K562 (cell line): ENCODE measurements at regions not wholly inside any gene's neighbourhood (a gene's known extent, or its start where the extent isn't known, plus 50 kb on each side); places are given as distances from the start of the nearest gene placed in this dataset.

ENCODE experiments used
- ATAC-seq: fragments of 200-7000 bp; cut with Tn5 transposase; 3 replicates; pipeline ENCODE4 v1.9.1; 2020; ENCODE audit warnings: moderate library complexity
- BruUV-seq: library from RNA; stranded (reverse); fragments of 400-500 nt; replicated peaks from 2 replicates; lab custom pipeline; 2021; lab: Mats Ljungman, UMichigan
- CTCF ChIA-PET: fragments of 300-600 bp; formaldehyde crosslinking; extraction: SDS; loops from one replicate; lab custom pipeline; 2021; ENCODE audit warnings: low intra/inter-chr PET ratio; lab: Yijun Ruan, JAX
- POLR2A ChIA-PET: fragments of 300-600, 350-650 bp; sonication (Branson Sonifier 250); formaldehyde crosslinking; extraction: SDS; loops from one replicate; lab custom pipeline; 2021; ENCODE audit warnings: antibody characterized with exemption, inconsistent platforms; lab: Yijun Ruan, JAX
- DNase-seq, 4 experiments: peaks; one replicate each; pipeline versions ENCODE4 v3.0.0 to v3.0.0-alpha.2; 2011 to 2018; ENCODE audit warnings: low spot score in 3 of 4, mixed read lengths in 3 of 4; ENCODE audit errors: extremely low read depth in 1 of 4
- FAIRE-seq: peaks from 2 replicates; lab custom pipeline; 2011; peaks lifted over from hg19 to GRCh38; lab: Jason Lieb, UNC
- H2AFZ ChIP-seq: 2 replicates; pipeline ENCODE4 v1.6.0; 2011; ENCODE audit warnings: low read depth, low read length, control low read depth, inconsistent platforms
- H3K27ac ChIP-seq: fragments of 200-600 bp; 3 replicates; pipeline ENCODE4 v1.8.0; 2011; ENCODE audit warnings: low read depth, mild to moderate bottlenecking, control low read depth, inconsistent platforms, low read length, moderate library complexity, mixed read lengths; ENCODE audit errors: extremely low read depth
- H3K27me3 ChIP-seq, 2 experiments: fragments of 300-600 bp in 1 of 2; 2 replicates in 1 of 2; 3 replicates in 1 of 2; pipeline versions ENCODE4 v1.6.0 to v1.8.0; 2011; ENCODE audit warnings: inconsistent platforms in 2 of 2, low read length in 2 of 2, mild to moderate bottlenecking in 1 of 2, mixed read lengths in 1 of 2, moderate library complexity in 1 of 2; ENCODE audit not compliant: control insufficient read depth in 2 of 2, insufficient read depth in 2 of 2
- H3K36me3 ChIP-seq: fragments of 300-600 bp; 3 replicates; pipeline ENCODE4 v1.8.0; 2011; ENCODE audit warnings: mild to moderate bottlenecking, low read length, inconsistent platforms; ENCODE audit not compliant: control insufficient read depth, insufficient read depth
- H3K4me1 ChIP-seq, 2 experiments: fragments of 200-600 bp in 1 of 2; replicated peaks in 1 of 2; 2 replicates in 1 of 2; 3 replicates in 1 of 2; pipeline versions ENCODE4 v1.5.1 to v1.8.0; 2011; ENCODE audit warnings: inconsistent platforms in 2 of 2, low read length in 2 of 2, mild to moderate bottlenecking in 1 of 2, mixed read lengths in 1 of 2, moderate library complexity in 1 of 2; ENCODE audit not compliant: control insufficient read depth in 2 of 2, insufficient read depth in 2 of 2
- H3K4me2 ChIP-seq: 2 replicates; pipeline ENCODE4 v1.6.1; 2011; ENCODE audit warnings: low read length, control low read depth, inconsistent platforms, mixed read lengths; ENCODE audit not compliant: insufficient read depth
- H3K4me3 ChIP-seq: fragments of 200-600 bp; sonication (generic), shearing (Covaris generic); 2 replicates; pipeline ENCODE4 v1.5.1; 2016; ENCODE audit warnings: control low read depth, inconsistent platforms
- H3K79me2 ChIP-seq: fragments of 200-600 bp; 3 replicates; pipeline ENCODE4 v1.8.0; 2011; ENCODE audit warnings: low read length, inconsistent platforms; ENCODE audit not compliant: control insufficient read depth, insufficient read depth
- H3K9ac ChIP-seq, 2 experiments: 2 replicates each; pipeline versions ENCODE4 v1.6.0 to v1.6.1; 2011; ENCODE audit warnings: low read depth in 2 of 2, low read length in 2 of 2, control low read depth in 1 of 2, inconsistent platforms in 1 of 2, mild to moderate bottlenecking in 1 of 2, mixed read lengths in 1 of 2; ENCODE audit not compliant: insufficient read depth in 1 of 2
- H3K9me1 ChIP-seq: one replicate; pipeline ENCODE4 v1.6.0; 2011; ENCODE audit warnings: inconsistent platforms, mild to moderate bottlenecking, low read length, moderate library complexity; ENCODE audit not compliant: control insufficient read depth, insufficient read depth
- H3K9me3 ChIP-seq: replicated peaks from 2 replicates; pipeline ENCODE4 v1.5.1; 2011; ENCODE audit warnings: low read depth, low read length, inconsistent platforms; ENCODE audit not compliant: control insufficient read depth, insufficient read depth
- H4K20me1 ChIP-seq: replicated peaks from 2 replicates; pipeline ENCODE4 v1.6.1; 2011; ENCODE audit warnings: low read length, inconsistent platforms, mixed read lengths; ENCODE audit not compliant: control insufficient read depth, insufficient read depth
- BACH1 ChIP-seq: fragments of 200-800 bp; sonication (Bioruptor generic); IDR thresholded peaks from 2 replicates; pipeline ENCODE4 v1.6.1; 2016; ENCODE audit warnings: missing genetic modification characterization, missing compliant biosample characterization
- BCL6 ChIP-seq: fragments of 250-450 bp; sonication (Bioruptor Pico); IDR thresholded peaks from 2 replicates; pipeline ENCODE4 v1.4.0; 2020
- FOXM1 ChIP-seq, 2 experiments: fragments of 450-650 bp in 1 of 2; sonication (generic) in 1 of 2; formaldehyde crosslinking in 1 of 2; IDR thresholded peaks; 2 replicates each; pipeline versions ENCODE4 v1.6.1 to v1.9.0; 2017 to 2022; ENCODE audit warnings: low read depth in 2 of 2, mild to moderate bottlenecking in 2 of 2, missing genetic modification reagents in 1 of 2, moderate library complexity in 1 of 2
- HNRNPL ChIP-seq: fragments of 200-400 bp; formaldehyde crosslinking; IDR thresholded peaks from 2 replicates; pipeline ENCODE4 v1.6.1; 2017; ENCODE audit warnings: low read depth, mild to moderate bottlenecking, low read length
- MCM2 ChIP-seq: fragments of 450-650 bp; IDR thresholded peaks from 2 replicates; pipeline ENCODE4 v1.6.1; 2017; ENCODE audit warnings: low read depth, mild to moderate bottlenecking
- RBBP5 ChIP-seq: fragments of 200-600 bp; sonication (generic); IDR thresholded peaks from 2 replicates; pipeline ENCODE4 v1.6.1; 2012; ENCODE audit warnings: borderline replicate concordance, mild to moderate bottlenecking, low read length, control low read depth, inconsistent platforms; ENCODE audit not compliant: insufficient read depth, poor library complexity, severe bottlenecking
- SIN3B ChIP-seq: fragments of 450-650 bp; IDR thresholded peaks from 2 replicates; pipeline ENCODE4 v1.6.1; 2017; ENCODE audit warnings: low read depth, mild to moderate bottlenecking, moderate library complexity
- ZNF184 ChIP-seq: sonication (generic); formaldehyde crosslinking; IDR thresholded peaks from 2 replicates; pipeline ENCODE4 v1.5.0; 2020; ENCODE audit warnings: missing genetic modification reagents
- ZNF232 ChIP-seq: sonication (generic); formaldehyde crosslinking; IDR thresholded peaks from 2 replicates; pipeline ENCODE4 v1.8.0; 2022; ENCODE audit warnings: mild to moderate bottlenecking, missing genetic modification reagents
- ZNF76 ChIP-seq: fragments of 250-450 bp; sonication (Bioruptor Pico); IDR thresholded peaks from 2 replicates; pipeline ENCODE4 v1.4.0; 2020; ENCODE audit warnings: mild to moderate bottlenecking, moderate library complexity, borderline replicate concordance
- WGBS: fragments of 100-300 bp; shearing (Covaris generic); methylation state at CpG from one replicate; pipeline ENCODE4 v1.1.6; 2016; ENCODE audit warnings: low coverage, mixed read lengths; ENCODE audit not compliant: insufficient coverage; ENCODE audit errors: missing lambda C conversion rate; 5-methylcytosine and 5-hydroxymethylcytosine counted together
- in situ Hi-C: fragments of 300-500 bp; cut with MboI; formaldehyde crosslinking; loops from 4 replicates; pipeline ENCODE4 v1.15.0; 2018; ENCODE audit warnings: inconsistent platforms, mixed read lengths
- intact Hi-C: fragments of 100-400 bp; cut with micrococcal nuclease; formaldehyde crosslinking; loops from 2 replicates; pipeline ENCODE4 v1.14.2; 2022
- TF ChIP-seq, protein P1 (sequence below), 2 experiments: fragments of 450-650 bp; IDR thresholded peaks; 2 replicates each; pipeline ENCODE4 v1.6.1; 2016
- TF ChIP-seq, protein P2 (sequence below): fragments of 250-450 bp; sonication (Bioruptor Pico); IDR thresholded peaks from 2 replicates; pipeline ENCODE4 v1.4.0; 2020; ENCODE audit warnings: borderline replicate concordance
- TF ChIP-seq, protein P3 (sequence below): sonication (generic); IDR thresholded peaks from 2 replicates; pipeline ENCODE4 v1.6.1; 2016
- TF ChIP-seq, protein P4 (sequence below): IDR thresholded peaks from 2 replicates; pipeline ENCODE4 v1.6.1; 2011; ENCODE audit not compliant: insufficient read length; ENCODE audit errors: extremely low read depth

DNA sequence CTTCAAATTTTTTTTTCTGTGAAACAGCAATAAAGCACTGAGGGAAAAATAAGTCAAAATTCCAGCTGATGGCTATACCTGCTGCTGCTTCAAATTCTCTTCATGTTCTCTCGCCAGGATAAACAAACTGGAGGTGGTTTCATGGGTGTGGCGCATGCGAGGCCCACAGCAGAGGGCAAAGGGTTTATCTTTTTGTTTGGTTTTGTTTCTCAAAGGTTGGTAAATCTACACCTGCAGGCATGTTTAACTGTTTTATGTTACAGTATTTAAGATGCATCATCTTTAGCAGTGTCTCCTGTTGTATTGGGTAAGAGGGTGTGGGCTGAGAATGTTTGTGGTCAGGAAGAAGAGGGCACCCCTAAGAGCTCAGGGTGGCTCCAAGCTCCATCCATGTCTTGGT is 342.2 kb downstream of the CDH26 start:
- TF ChIP-seq SIN3B (no peak), HNRNPL (no peak), ZNF76 (no peak), BACH1 (no peak), MCM2 (no peak), RBBP5 (no peak), ZNF232 (CRISPR knock-in tag) (no peak), BCL6 (CRISPR knock-in tag) (no peak), ZNF184 (CRISPR knock-in tag) (no peak), FOXM1 (IDR thresholded peaks at IDR 0.05; ENCODE audit: low read depth) (no peak), FOXM1 (CRISPR knock-in tag; IDR thresholded peaks at IDR 0.05; ENCODE audit: low read depth) (no peak)
- TF ChIP-seq, protein P1, sequence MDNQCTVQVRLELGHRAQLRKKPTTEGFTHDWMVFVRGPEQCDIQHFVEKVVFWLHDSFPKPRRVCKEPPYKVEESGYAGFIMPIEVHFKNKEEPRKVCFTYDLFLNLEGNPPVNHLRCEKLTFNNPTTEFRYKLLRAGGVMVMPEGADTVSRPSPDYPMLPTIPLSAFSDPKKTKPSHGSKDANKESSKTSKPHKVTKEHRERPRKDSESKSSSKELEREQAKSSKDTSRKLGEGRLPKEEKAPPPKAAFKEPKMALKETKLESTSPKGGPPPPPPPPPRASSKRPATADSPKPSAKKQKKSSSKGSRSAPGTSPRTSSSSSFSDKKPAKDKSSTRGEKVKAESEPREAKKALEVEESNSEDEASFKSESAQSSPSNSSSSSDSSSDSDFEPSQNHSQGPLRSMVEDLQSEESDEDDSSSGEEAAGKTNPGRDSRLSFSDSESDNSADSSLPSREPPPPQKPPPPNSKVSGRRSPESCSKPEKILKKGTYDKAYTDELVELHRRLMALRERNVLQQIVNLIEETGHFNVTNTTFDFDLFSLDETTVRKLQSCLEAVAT (IDR thresholded peaks at IDR 0.05), result no peak
- TF ChIP-seq, protein P2, sequence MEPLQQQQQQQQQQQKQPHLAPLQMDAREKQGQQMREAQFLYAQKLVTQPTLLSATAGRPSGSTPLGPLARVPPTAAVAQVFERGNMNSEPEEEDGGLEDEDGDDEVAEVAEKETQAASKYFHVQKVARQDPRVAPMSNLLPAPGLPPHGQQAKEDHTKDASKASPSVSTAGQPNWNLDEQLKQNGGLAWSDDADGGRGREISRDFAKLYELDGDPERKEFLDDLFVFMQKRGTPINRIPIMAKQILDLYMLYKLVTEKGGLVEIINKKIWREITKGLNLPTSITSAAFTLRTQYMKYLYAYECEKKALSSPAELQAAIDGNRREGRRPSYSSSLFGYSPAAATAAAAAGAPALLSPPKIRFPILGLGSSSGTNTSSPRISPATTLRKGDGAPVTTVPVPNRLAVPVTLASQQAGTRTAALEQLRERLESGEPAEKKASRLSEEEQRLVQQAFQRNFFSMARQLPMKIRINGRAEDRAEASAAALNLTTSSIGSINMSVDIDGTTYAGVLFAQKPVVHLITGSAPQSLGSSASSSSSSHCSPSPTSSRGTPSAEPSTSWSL (CRISPR knock-in tag), result no peak
- TF ChIP-seq, protein P3, sequence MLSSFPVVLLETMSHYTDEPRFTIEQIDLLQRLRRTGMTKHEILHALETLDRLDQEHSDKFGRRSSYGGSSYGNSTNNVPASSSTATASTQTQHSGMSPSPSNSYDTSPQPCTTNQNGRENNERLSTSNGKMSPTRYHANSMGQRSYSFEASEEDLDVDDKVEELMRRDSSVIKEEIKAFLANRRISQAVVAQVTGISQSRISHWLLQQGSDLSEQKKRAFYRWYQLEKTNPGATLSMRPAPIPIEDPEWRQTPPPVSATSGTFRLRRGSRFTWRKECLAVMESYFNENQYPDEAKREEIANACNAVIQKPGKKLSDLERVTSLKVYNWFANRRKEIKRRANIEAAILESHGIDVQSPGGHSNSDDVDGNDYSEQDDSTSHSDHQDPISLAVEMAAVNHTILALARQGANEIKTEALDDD, result no peak
- TF ChIP-seq, protein P4, sequence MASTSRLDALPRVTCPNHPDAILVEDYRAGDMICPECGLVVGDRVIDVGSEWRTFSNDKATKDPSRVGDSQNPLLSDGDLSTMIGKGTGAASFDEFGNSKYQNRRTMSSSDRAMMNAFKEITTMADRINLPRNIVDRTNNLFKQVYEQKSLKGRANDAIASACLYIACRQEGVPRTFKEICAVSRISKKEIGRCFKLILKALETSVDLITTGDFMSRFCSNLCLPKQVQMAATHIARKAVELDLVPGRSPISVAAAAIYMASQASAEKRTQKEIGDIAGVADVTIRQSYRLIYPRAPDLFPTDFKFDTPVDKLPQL, result no peak
- no TSS peak for BruUV-seq
- Histone ChIP-seq H3K4me3 (no peak overlapping the region), H3K79me2 (no peaks in the 10 kb centered on the region), H4K20me1 (no peaks in the 10 kb centered on the region; the same call in 1 of the 2 replicates), H3K9ac (no peak overlapping the region), H3K4me1 (no peaks in the 10 kb centered on the region), H3K4me2 (no peak overlapping the region), H2AFZ (no peak overlapping the region), H3K27me3 (peaks cover 0 to 6% of the 10 kb centered on the region in 2 experiments; a peak in 1 of 5 replicates), H3K36me3 (no peaks in the 10 kb centered on the region), H3K9me1 (no peaks in the 10 kb centered on the region), H3K27ac (no peak overlapping the region), H3K9me3 (no peaks in the 10 kb centered on the region)
- 0% methylated on average over 3 of the region's 3 CpGs for WGBS
- ATAC-seq (no peak), DNase-seq (no peak), FAIRE-seq (no peak)
- in situ Hi-C loops (no loop called here), intact Hi-C loops (no loop called here)
- ChIA-PET POLR2A (no interaction called here), CTCF (no interaction called here)
